ENCODE measurements at regions not wholly inside any gene's neighbourhood (a gene's known extent, or its start where the extent isn't known, plus 50 kb on each side); places are given as distances from the start of the nearest gene placed in this dataset.

GRCh38 chr6:133631421-133631820 lies 257.5 kb upstream of the TCF21 start:
- DNase-seq (ENCODE audit: extremely low read depth, insufficient read length): no peak
- Histone ChIP-seq H3K27me3 (replicated peaks; ENCODE audit: control insufficient read depth, insufficient read depth, low read length) (no peaks in the 10 kb centered on the region), H3K4me3 (replicated peaks; ENCODE audit: low read depth, low read length) (no peak overlapping the region), H3K36me3 (ENCODE audit: control insufficient read depth, insufficient read depth, low read length) (no peaks in the 10 kb centered on the region)
- TF ChIP-seq CTCF (IDR thresholded peaks at IDR 0.05; ENCODE audit: insufficient read depth, low read length, poor library complexity, severe bottlenecking): no peak

DNA sequence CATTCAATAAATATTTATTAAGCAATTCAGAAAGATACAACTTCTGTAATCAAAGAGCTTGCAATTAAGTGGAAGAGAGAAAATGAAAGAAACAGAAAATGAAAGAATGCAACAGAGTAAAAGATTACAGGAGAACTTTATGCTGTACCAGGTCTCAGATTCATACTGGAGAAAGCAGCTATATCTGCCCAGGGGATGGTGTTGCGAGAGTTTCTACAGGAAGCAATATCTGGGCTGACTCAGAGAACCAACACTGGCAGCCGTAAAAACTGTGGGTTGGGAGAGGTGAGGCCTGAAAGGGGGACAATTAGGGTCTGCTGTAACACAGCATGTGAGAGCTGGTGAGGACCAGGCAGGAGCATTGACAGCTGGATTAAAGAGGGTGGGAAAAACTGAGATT lies 256.7 kb upstream of the TCF21 start:
- no peak for TF ChIP-seq CTCF (IDR thresholded peaks at IDR 0.05; ENCODE audit: insufficient read depth, low read length, poor library complexity, severe bottlenecking)
- no peak overlapping the region for H3K4me3 ChIP-seq (replicated peaks; ENCODE audit: low read depth, low read length)
- DNase-seq (ENCODE audit: extremely low read depth, insufficient read length): no peak
- no peaks in the 10 kb centered on the region for H3K27me3 ChIP-seq (replicated peaks; ENCODE audit: control insufficient read depth, insufficient read depth, low read length)
- H3K36me3 ChIP-seq (ENCODE audit: control insufficient read depth, insufficient read depth, low read length): no peaks in the 10 kb centered on the region

- DNase-seq (ENCODE audit: extremely low read depth, insufficient read length): no peak
- Histone ChIP-seq H3K27me3 (replicated peaks; ENCODE audit: control insufficient read depth, insufficient read depth, low read length) (no peaks in the 10 kb centered on the region), H3K36me3 (ENCODE audit: control insufficient read depth, insufficient read depth, low read length) (no peaks in the 10 kb centered on the region), H3K4me3 (replicated peaks; ENCODE audit: low read depth, low read length) (no peak overlapping the region)
- TF ChIP-seq CTCF (IDR thresholded peaks at IDR 0.05; ENCODE audit: insufficient read depth, low read length, poor library complexity, severe bottlenecking): no peak
These were observed 256.0 kb upstream of the TCF21 start for GRCh38 chr6:133632906-133633305.

GRCh38 chr6:133634474-133634873 lies 254.4 kb upstream of the TCF21 start:
- no peak for TF ChIP-seq CTCF (IDR thresholded peaks at IDR 0.05; ENCODE audit: insufficient read depth, low read length, poor library complexity, severe bottlenecking)
- no peaks in the 10 kb centered on the region for H3K36me3 ChIP-seq (ENCODE audit: control insufficient read depth, insufficient read depth, low read length)
- H3K4me3 ChIP-seq (replicated peaks; ENCODE audit: low read depth, low read length): no peak overlapping the region
- H3K27me3 ChIP-seq (replicated peaks; ENCODE audit: control insufficient read depth, insufficient read depth, low read length): no peaks in the 10 kb centered on the region
- no peak for DNase-seq (ENCODE audit: extremely low read depth, insufficient read length)

- Histone ChIP-seq H3K36me3 (ENCODE audit: control insufficient read depth, insufficient read depth, low read length) (no peaks in the 10 kb centered on the region), H3K4me3 (replicated peaks; ENCODE audit: low read depth, low read length) (no peak overlapping the region), H3K27me3 (replicated peaks; ENCODE audit: control insufficient read depth, insufficient read depth, low read length) (no peaks in the 10 kb centered on the region)
- no peak for TF ChIP-seq CTCF (IDR thresholded peaks at IDR 0.05; ENCODE audit: insufficient read depth, low read length, poor library complexity, severe bottlenecking)
- DNase-seq (ENCODE audit: extremely low read depth, insufficient read length): no peak
These were observed 253.5 kb upstream of the TCF21 start for GRCh38 chr6:133635447-133635846.

- no peak overlapping the region for H3K4me3 ChIP-seq (replicated peaks; ENCODE audit: low read depth, low read length)
- H3K27me3 ChIP-seq (replicated peaks; ENCODE audit: control insufficient read depth, insufficient read depth, low read length): no peaks in the 10 kb centered on the region
- H3K36me3 ChIP-seq (ENCODE audit: control insufficient read depth, insufficient read depth, low read length): no peaks in the 10 kb centered on the region
- no peak for TF ChIP-seq CTCF (IDR thresholded peaks at IDR 0.05; ENCODE audit: insufficient read depth, low read length, poor library complexity, severe bottlenecking)
- DNase-seq (ENCODE audit: extremely low read depth, insufficient read length): no peak
These were observed 251.5 kb upstream of the TCF21 start for GRCh38 chr6:133637436-133637835.
